Panc1 (cell line): ENCODE measurements at regions not wholly inside any gene's neighbourhood (a gene's known extent, or its start where the extent isn't known, plus 50 kb on each side); places are given as distances from the start of the nearest gene placed in this dataset.

Source experiments
- ATAC-seq: fragments of 200-7000 bp; cut with Tn5 transposase; 2 replicates; pipeline ENCODE4 v1.9.1; 2020; ENCODE audit warnings: mild to moderate bottlenecking, moderate library complexity
- BruUV-seq: library from RNA; stranded (reverse); fragments of 400-500 nt; replicated peaks from 2 replicates; lab custom pipeline; 2021; lab: Mats Ljungman, UMichigan
- CTCF ChIA-PET: fragments of 300-600 bp; sonication (Branson Sonifier 250); formaldehyde crosslinking; loops from one replicate; lab custom pipeline; 2022; ENCODE audit warnings: antibody characterized with exemption; lab: Charles Lee
- POLR2A ChIA-PET: fragments of 300-600 bp; sonication (Branson Sonifier 250); formaldehyde crosslinking; loops from one replicate; lab custom pipeline; 2022; ENCODE audit warnings: antibody characterized with exemption; lab: Charles Lee
- DNase-seq: peaks from one replicate; pipeline ENCODE4 v3.0.0-alpha.2; 2010; ENCODE audit warnings: low read depth, low spot score
- H3K27ac ChIP-seq: 2 replicates; pipeline ENCODE4 v1.5.1; 2011; ENCODE audit warnings: mild to moderate bottlenecking, low read length, inconsistent platforms
- H3K27me3 ChIP-seq: fragments of 200-500 bp; sonication (Bioruptor generic); 2 replicates; pipeline ENCODE4 v1.6.0; 2014; ENCODE audit warnings: low read length, inconsistent platforms; ENCODE audit not compliant: control insufficient read depth, insufficient read depth
- H3K36me3 ChIP-seq: fragments of 200-500 bp; sonication (Bioruptor generic); 2 replicates; pipeline ENCODE4 v1.5.1; 2014; ENCODE audit warnings: inconsistent platforms, mild to moderate bottlenecking, low read length, moderate library complexity; ENCODE audit not compliant: control insufficient read depth, insufficient read depth
- H3K4me1 ChIP-seq: 2 replicates; pipeline ENCODE4 v1.5.1; 2011; ENCODE audit warnings: inconsistent platforms, mild to moderate bottlenecking, low read length, moderate library complexity; ENCODE audit not compliant: control insufficient read depth, insufficient read depth
- H3K4me3 ChIP-seq, 2 experiments: 2 replicates each; pipeline ENCODE4 v1.5.1; 2011 to 2012; ENCODE audit warnings: low read depth in 2 of 2, low read length in 2 of 2, mild to moderate bottlenecking in 2 of 2, inconsistent platforms in 1 of 2, moderate library complexity in 1 of 2
- H3K9me3 ChIP-seq: fragments of 200-500 bp; sonication (Bioruptor generic); 2 replicates; pipeline ENCODE4 v1.5.1; 2014; ENCODE audit warnings: low read depth, mild to moderate bottlenecking, inconsistent platforms, low read length, moderate library complexity; ENCODE audit not compliant: control insufficient read depth, insufficient read depth
- POLR2AphosphoS5 ChIP-seq: IDR thresholded peaks from 2 replicates; pipeline ENCODE4 v1.6.1; 2012; ENCODE audit warnings: mild to moderate bottlenecking, low read depth, low read length, moderate library complexity
- REST ChIP-seq, 2 experiments: IDR thresholded peaks; 2 replicates each; pipeline ENCODE4 v1.6.1; 2011 to 2012; ENCODE audit warnings: low read depth in 2 of 2, control low read depth in 1 of 2, low read length in 1 of 2, mild to moderate bottlenecking in 1 of 2, moderate library complexity in 1 of 2; ENCODE audit not compliant: insufficient read depth in 1 of 2
- SIN3A ChIP-seq: IDR thresholded peaks from 2 replicates; pipeline ENCODE4 v1.6.1; 2012; ENCODE audit warnings: low read depth, mild to moderate bottlenecking, low read length, moderate library complexity, borderline replicate concordance; ENCODE audit not compliant: insufficient read depth
- TCF7L2 ChIP-seq: IDR thresholded peaks from 2 replicates; pipeline ENCODE4 v1.6.1; 2011; ENCODE audit warnings: mild to moderate bottlenecking, low read depth, low read length, inconsistent platforms
- in situ Hi-C: cut with HindIII; loops from 2 replicates; pipeline ENCODE4 v1.10.0; 2016; ENCODE audit warnings: low sequenced_read_pairs, low pct_unique_long_range_greater_than_20kb
- intact Hi-C: fragments of 100-400 bp; cut with micrococcal nuclease; formaldehyde crosslinking; loops from one replicate; pipeline ENCODE4 v1.10.0; 2022; ENCODE audit not compliant: unreplicated experiment
- TF ChIP-seq, protein P1 (sequence below): fragments of 450-650 bp; IDR thresholded peaks from 2 replicates; pipeline ENCODE4 v1.5.1; 2017; ENCODE audit warnings: mild to moderate bottlenecking

- BruUV-seq, result no TSS peak
- intact Hi-C loops (no loop called here), in situ Hi-C loops (no loop called here)
- Histone ChIP-seq H3K9me3 (no peaks in the 10 kb centered on the region), H3K4me3 (no peak overlapping the region), H3K27me3 (peaks cover 2% of the 10 kb centered on the region; the same call in 1 of the 2 replicates), H3K36me3 (no peaks in the 10 kb centered on the region), H3K27ac (no peak overlapping the region), H3K4me1 (no peaks in the 10 kb centered on the region)
- DNase-seq, result no peak
- ChIA-PET POLR2A (no interaction called here), CTCF (no interaction called here)
- no peak for ATAC-seq
- TF ChIP-seq, protein P1, sequence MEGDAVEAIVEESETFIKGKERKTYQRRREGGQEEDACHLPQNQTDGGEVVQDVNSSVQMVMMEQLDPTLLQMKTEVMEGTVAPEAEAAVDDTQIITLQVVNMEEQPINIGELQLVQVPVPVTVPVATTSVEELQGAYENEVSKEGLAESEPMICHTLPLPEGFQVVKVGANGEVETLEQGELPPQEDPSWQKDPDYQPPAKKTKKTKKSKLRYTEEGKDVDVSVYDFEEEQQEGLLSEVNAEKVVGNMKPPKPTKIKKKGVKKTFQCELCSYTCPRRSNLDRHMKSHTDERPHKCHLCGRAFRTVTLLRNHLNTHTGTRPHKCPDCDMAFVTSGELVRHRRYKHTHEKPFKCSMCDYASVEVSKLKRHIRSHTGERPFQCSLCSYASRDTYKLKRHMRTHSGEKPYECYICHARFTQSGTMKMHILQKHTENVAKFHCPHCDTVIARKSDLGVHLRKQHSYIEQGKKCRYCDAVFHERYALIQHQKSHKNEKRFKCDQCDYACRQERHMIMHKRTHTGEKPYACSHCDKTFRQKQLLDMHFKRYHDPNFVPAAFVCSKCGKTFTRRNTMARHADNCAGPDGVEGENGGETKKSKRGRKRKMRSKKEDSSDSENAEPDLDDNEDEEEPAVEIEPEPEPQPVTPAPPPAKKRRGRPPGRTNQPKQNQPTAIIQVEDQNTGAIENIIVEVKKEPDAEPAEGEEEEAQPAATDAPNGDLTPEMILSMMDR, result no peak
- TF ChIP-seq REST (IDR thresholded peaks at IDR 0.05; ENCODE audit: insufficient read depth in 1 of 2, low read depth in 2 of 2, low read length in 1 of 2) (no peak), POLR2AphosphoS5 (no peak), SIN3A (no peak), TCF7L2 (no peak)
Observed at GRCh38 chr19:28159065-28159464, 1053.9 kb downstream of the UQCRFS1 start.

GRCh38 chr19:28155265-28155664 lies 1057.7 kb downstream of the UQCRFS1 start:
- BruUV-seq, result no TSS peak

More at GRCh38 chr19:28155265-28155664, 1057.7 kb downstream of the UQCRFS1 start:
- TF ChIP-seq POLR2AphosphoS5, result no peak
- TF ChIP-seq SIN3A, result no peak
- TF ChIP-seq REST (IDR thresholded peaks at IDR 0.05; ENCODE audit: insufficient read depth in 1 of 2, low read depth in 2 of 2, low read length in 1 of 2), result no peak
- TF ChIP-seq, protein P1, result no peak
- no peak for TF ChIP-seq TCF7L2
- in situ Hi-C loops, result no loop called here
- POLR2A ChIA-PET, result no interaction called here
- no peak for ATAC-seq
- DNase-seq, result no peak
- intact Hi-C loops, result no loop called here
- no peaks in the 10 kb centered on the region for H3K36me3 ChIP-seq
- CTCF ChIA-PET, result no interaction called here
- no peak overlapping the region for H3K4me3 ChIP-seq
- H3K9me3 ChIP-seq, result no peaks in the 10 kb centered on the region
- H3K4me1 ChIP-seq, result no peaks in the 10 kb centered on the region
- no peak overlapping the region for H3K27ac ChIP-seq
- no peaks in the 10 kb centered on the region for H3K27me3 ChIP-seq
